ENCODE measurements at regions not wholly inside any gene's neighbourhood (a gene's known extent, or its start where the extent isn't known, plus 50 kb on each side); places are given as distances from the start of the nearest gene placed in this dataset.

DNA sequence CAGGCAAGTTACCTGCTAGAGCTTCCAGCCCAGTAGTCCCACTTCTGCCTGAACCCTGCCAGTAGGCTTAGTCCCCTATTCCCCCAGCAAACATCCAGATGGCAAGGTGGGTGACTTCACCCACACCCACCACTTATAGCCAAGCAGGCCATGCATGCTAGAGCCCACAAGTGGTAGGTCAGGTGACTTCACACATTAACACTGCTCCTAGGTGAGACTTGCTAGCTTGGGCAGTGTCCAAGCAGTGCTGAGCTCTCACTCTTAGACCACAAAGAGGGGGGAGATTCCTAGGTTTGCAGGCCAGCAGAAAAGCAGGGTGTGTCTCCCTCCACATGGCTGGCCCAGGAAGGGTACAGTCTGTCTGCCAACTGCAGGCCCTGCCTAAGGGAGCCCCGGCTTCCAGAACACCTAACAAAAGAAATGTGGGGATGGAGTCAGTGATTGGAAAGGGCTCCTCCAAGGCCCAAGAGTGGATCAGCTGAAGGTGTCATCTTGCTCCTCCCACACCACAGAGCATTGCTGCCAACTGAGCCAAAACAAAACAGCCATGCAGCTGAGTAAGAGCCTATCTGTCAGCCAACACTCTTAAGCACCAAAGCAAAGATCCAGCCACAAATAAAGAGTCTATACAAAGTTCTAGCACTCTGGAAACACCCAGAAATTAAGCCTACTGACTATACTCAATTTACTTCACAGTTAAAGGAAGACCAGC is 158.1 kb upstream of the USP38 start:
- TF ChIP-seq POLR2A (IDR thresholded peaks at IDR 0.05) (no peak), CTCF (IDR thresholded peaks at IDR 0.05 in 4 of 5, conservative IDR thresholded peaks at IDR 0.05 in 1 of 5) (no peak)

Data from gastrocnemius medialis (tissue), 4 donors.